WERI-Rb-1 (cell line): ENCODE measurements at regions not wholly inside any gene's neighbourhood (a gene's known extent, or its start where the extent isn't known, plus 50 kb on each side); places are given as distances from the start of the nearest gene placed in this dataset.
"Not testable (repeated sequence)": the region's sequence is repeated elsewhere in the genome, so short reads cannot be mapped to it uniquely, and the experiment has no call there.

Source experiments
- DNase-seq: peaks from one replicate; pipeline ENCODE4 v3.0.0-alpha.2; 2020
- H3K27ac ChIP-seq: fragments of 250-450 bp; sonication (Bioruptor Pico); 2 replicates; pipeline ENCODE4 v1.5.1; 2020; ENCODE audit warnings: mild to moderate bottlenecking, moderate library complexity
- H3K27me3 ChIP-seq: fragments of 250-450 bp; sonication (Bioruptor Pico); 2 replicates; pipeline ENCODE4 v1.5.1; 2021; ENCODE audit warnings: mild to moderate bottlenecking, low read depth, moderate library complexity; ENCODE audit not compliant: insufficient read depth, severe bottlenecking
- H3K36me3 ChIP-seq: fragments of 250-450 bp; sonication (Bioruptor Pico); 2 replicates; pipeline ENCODE4 v1.5.1; 2020; ENCODE audit warnings: mild to moderate bottlenecking, moderate library complexity
- H3K4me3 ChIP-seq: 2 replicates; pipeline ENCODE4 v1.5.1; 2011; ENCODE audit warnings: low read depth, mild to moderate bottlenecking, control low read depth, low read length
- H3K9me3 ChIP-seq: fragments of 250-450 bp; sonication (Bioruptor Pico); 2 replicates; pipeline ENCODE4 v1.5.1; 2021; ENCODE audit warnings: mild to moderate bottlenecking, moderate library complexity; ENCODE audit not compliant: severe bottlenecking
- CTCF ChIP-seq: IDR thresholded peaks from 2 replicates; pipeline ENCODE4 v1.5.1; 2011; ENCODE audit warnings: low read depth, mild to moderate bottlenecking, control low read depth, inconsistent platforms, low read length

GRCh38 chrX:73943693-73944562, 91.4 kb upstream of the XIST start:
- H3K9me3 ChIP-seq: no peaks in the 10 kb centered on the region
- TF ChIP-seq CTCF: no peak
- H3K36me3 ChIP-seq: peaks cover 21% of the 10 kb centered on the region
- peak overlapping the region; percentile 93 for H3K27ac ChIP-seq
- peak; percentile 91 for DNase-seq
- no peaks in the 10 kb centered on the region for H3K27me3 ChIP-seq
- H3K4me3 ChIP-seq: peak overlapping the region; percentile 100

GRCh38 chrX:73940893-73941470, 88.5 kb upstream of the XIST start:
- no peak for TF ChIP-seq CTCF
- H3K27me3 ChIP-seq: no peaks in the 10 kb centered on the region
- H3K27ac ChIP-seq: no peak overlapping the region
- H3K4me3 ChIP-seq: no peak overlapping the region
- no peak for DNase-seq
- no peaks in the 10 kb centered on the region for H3K9me3 ChIP-seq
- peaks cover 2% of the 10 kb centered on the region; the same call in 1 of the 2 replicates for H3K36me3 ChIP-seq

GRCh38 chrX:73937843-73938242, 85.3 kb upstream of the XIST start:
- not testable (repeated sequence) for H3K27ac ChIP-seq, H3K36me3 ChIP-seq, DNase-seq, H3K4me3 ChIP-seq, H3K9me3 ChIP-seq
- H3K27me3 ChIP-seq: peaks cover 10% of the 10 kb centered on the region

- peaks cover 10% of the 10 kb centered on the region for H3K27me3 ChIP-seq
- no peak for DNase-seq
These were observed 80.0 kb upstream of the XIST start for GRCh38 chrX:73932522-73932921.

GRCh38 chrX:73930300-73930699, 77.8 kb upstream of the XIST start:
- Histone ChIP-seq H3K27ac (no peak overlapping the region), H3K27me3 (peaks cover 12% of the 10 kb centered on the region), H3K36me3 (no peaks in the 10 kb centered on the region), H3K9me3 (peaks cover 2% of the 10 kb centered on the region), H3K4me3 (no peak overlapping the region)
- DNase-seq: no peak
- no peak for TF ChIP-seq CTCF

More at GRCh38 chrX:73932522-73932921, 80.0 kb upstream of the XIST start:
- no peak overlapping the region for H3K4me3 ChIP-seq
- no peak for TF ChIP-seq CTCF
- H3K27ac ChIP-seq: no peak overlapping the region
- no peaks in the 10 kb centered on the region for H3K36me3 ChIP-seq
- no peaks in the 10 kb centered on the region for H3K9me3 ChIP-seq

- H3K27ac ChIP-seq: no peak overlapping the region
- H3K9me3 ChIP-seq: peaks cover 2% of the 10 kb centered on the region
- peaks cover 41% of the 10 kb centered on the region for H3K27me3 ChIP-seq
- no peak for TF ChIP-seq CTCF
- no peak overlapping the region for H3K4me3 ChIP-seq
- no peaks in the 10 kb centered on the region for H3K36me3 ChIP-seq
- DNase-seq: no peak
These were observed 70.4 kb upstream of the XIST start for GRCh38 chrX:73922856-73923455.
